ENCODE measurements at regions not wholly inside any gene's neighbourhood (a gene's known extent, or its start where the extent isn't known, plus 50 kb on each side); places are given as distances from the start of the nearest gene placed in this dataset.

DNA sequence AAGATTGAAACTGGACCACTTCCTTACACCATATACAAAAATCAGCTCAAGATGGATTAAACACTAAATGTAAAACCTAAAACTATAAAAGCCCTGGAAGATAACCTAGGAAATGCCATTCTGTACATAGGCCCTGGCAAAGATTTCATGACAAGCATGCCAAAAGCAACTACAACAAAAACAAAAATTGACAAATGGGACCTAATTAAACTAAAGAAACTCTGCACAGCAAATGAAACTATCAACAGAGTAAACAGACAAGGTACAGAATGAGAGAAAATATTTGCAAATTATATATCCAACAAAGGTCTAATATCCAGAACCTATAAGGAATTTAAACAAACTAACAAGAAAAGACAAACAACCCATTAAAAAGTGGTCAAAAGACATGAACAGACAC, 173.1 kb upstream of the CCDC54 start:
- H3K27me3 ChIP-seq (ENCODE audit: insufficient read depth, poor library complexity, severe bottlenecking): no peaks in the 10 kb centered on the region
- TF ChIP-seq SPI1 (IDR thresholded peaks at IDR 0.05; ENCODE audit: borderline replicate concordance, low read depth) (no peak), GABPA (IDR thresholded peaks at IDR 0.05; ENCODE audit: low read depth) (no peak), POLR2AphosphoS5 (IDR thresholded peaks at IDR 0.05; ENCODE audit: low read depth) (no peak)
- TF ChIP-seq, protein P1, sequence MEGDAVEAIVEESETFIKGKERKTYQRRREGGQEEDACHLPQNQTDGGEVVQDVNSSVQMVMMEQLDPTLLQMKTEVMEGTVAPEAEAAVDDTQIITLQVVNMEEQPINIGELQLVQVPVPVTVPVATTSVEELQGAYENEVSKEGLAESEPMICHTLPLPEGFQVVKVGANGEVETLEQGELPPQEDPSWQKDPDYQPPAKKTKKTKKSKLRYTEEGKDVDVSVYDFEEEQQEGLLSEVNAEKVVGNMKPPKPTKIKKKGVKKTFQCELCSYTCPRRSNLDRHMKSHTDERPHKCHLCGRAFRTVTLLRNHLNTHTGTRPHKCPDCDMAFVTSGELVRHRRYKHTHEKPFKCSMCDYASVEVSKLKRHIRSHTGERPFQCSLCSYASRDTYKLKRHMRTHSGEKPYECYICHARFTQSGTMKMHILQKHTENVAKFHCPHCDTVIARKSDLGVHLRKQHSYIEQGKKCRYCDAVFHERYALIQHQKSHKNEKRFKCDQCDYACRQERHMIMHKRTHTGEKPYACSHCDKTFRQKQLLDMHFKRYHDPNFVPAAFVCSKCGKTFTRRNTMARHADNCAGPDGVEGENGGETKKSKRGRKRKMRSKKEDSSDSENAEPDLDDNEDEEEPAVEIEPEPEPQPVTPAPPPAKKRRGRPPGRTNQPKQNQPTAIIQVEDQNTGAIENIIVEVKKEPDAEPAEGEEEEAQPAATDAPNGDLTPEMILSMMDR (IDR thresholded peaks at IDR 0.05; ENCODE audit: insufficient read depth, low read length): no peak
- H3K27ac ChIP-seq (replicated peaks): no peak overlapping the region
- H3K4me3 ChIP-seq (replicated peaks; ENCODE audit: insufficient read depth, low read length): no peak overlapping the region
- DNase-seq (ENCODE audit: low read depth in 1 of 2, low spot score in 1 of 2): no peak

DNA sequence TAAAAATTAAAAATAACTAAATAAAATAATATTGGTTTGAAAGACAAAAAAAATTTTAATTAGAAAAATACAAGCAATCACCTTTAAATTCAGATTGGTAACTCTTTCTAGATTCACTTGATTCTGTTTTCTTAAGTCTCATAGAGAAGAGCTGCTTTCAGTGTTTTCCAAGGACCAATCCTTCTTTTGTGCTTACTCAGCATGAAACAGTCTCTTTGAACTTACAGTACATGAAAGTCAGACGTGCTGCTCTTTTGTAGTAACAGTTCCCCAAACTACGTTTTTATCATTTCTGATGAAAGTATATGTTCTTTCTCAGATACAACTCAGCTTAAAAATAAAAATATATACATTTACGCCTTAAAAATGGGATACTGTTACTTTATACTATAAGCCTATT, 171.9 kb upstream of the CCDC54 start:
- TF ChIP-seq, protein P1 (IDR thresholded peaks at IDR 0.05; ENCODE audit: insufficient read depth, low read length): no peak
- TF ChIP-seq GABPA (IDR thresholded peaks at IDR 0.05; ENCODE audit: low read depth): no peak
- no peak for TF ChIP-seq SPI1 (IDR thresholded peaks at IDR 0.05; ENCODE audit: borderline replicate concordance, low read depth)
- TF ChIP-seq, protein P2, sequence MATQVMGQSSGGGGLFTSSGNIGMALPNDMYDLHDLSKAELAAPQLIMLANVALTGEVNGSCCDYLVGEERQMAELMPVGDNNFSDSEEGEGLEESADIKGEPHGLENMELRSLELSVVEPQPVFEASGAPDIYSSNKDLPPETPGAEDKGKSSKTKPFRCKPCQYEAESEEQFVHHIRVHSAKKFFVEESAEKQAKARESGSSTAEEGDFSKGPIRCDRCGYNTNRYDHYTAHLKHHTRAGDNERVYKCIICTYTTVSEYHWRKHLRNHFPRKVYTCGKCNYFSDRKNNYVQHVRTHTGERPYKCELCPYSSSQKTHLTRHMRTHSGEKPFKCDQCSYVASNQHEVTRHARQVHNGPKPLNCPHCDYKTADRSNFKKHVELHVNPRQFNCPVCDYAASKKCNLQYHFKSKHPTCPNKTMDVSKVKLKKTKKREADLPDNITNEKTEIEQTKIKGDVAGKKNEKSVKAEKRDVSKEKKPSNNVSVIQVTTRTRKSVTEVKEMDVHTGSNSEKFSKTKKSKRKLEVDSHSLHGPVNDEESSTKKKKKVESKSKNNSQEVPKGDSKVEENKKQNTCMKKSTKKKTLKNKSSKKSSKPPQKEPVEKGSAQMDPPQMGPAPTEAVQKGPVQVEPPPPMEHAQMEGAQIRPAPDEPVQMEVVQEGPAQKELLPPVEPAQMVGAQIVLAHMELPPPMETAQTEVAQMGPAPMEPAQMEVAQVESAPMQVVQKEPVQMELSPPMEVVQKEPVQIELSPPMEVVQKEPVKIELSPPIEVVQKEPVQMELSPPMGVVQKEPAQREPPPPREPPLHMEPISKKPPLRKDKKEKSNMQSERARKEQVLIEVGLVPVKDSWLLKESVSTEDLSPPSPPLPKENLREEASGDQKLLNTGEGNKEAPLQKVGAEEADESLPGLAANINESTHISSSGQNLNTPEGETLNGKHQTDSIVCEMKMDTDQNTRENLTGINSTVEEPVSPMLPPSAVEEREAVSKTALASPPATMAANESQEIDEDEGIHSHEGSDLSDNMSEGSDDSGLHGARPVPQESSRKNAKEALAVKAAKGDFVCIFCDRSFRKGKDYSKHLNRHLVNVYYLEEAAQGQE (IDR thresholded peaks at IDR 0.05; ENCODE audit: insufficient replicate concordance, low read depth): no peak
- TF ChIP-seq POLR2AphosphoS5 (IDR thresholded peaks at IDR 0.05; ENCODE audit: low read depth): no peak
- Histone ChIP-seq H3K27me3 (ENCODE audit: insufficient read depth, poor library complexity, severe bottlenecking) (no peaks in the 10 kb centered on the region), H3K27ac (replicated peaks) (no peak overlapping the region), H3K4me3 (replicated peaks; ENCODE audit: insufficient read depth, low read length) (no peak overlapping the region)
- DNase-seq (ENCODE audit: low read depth in 1 of 2, low spot score in 1 of 2): no peak

DNA sequence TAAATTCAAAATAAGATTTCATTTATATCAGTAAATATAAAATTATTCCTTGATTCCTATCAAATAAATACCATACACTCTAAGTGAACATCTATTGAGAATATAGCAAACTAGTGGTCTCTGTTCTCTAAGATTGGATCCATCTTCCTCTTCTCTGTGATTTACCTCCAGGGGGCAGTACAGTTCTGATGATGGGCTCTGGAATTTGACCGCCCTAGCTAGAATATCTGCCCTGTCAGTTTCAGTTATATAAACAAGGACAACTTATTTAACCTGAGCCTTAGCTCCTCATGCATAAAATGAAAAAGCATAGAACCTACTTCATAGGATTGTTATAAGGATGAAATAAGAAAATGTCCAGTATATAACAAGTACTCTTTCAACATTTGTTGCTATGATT, 171.1 kb upstream of the CCDC54 start:
- Histone ChIP-seq H3K4me3 (replicated peaks; ENCODE audit: insufficient read depth, low read length) (no peak overlapping the region), H3K27ac (replicated peaks) (no peak overlapping the region), H3K27me3 (ENCODE audit: insufficient read depth, poor library complexity, severe bottlenecking) (no peaks in the 10 kb centered on the region)
- peak in 1 of 2 experiments; percentile 7 for DNase-seq (ENCODE audit: low read depth in 1 of 2, low spot score in 1 of 2)
- TF ChIP-seq, protein P2 (IDR thresholded peaks at IDR 0.05; ENCODE audit: insufficient replicate concordance, low read depth): no peak
- no peak for TF ChIP-seq GABPA (IDR thresholded peaks at IDR 0.05; ENCODE audit: low read depth)
- TF ChIP-seq, protein P1 (IDR thresholded peaks at IDR 0.05; ENCODE audit: insufficient read depth, low read length): peak; percentile 39
- no peak for TF ChIP-seq POLR2AphosphoS5 (IDR thresholded peaks at IDR 0.05; ENCODE audit: low read depth)
- TF ChIP-seq SPI1 (IDR thresholded peaks at IDR 0.05; ENCODE audit: borderline replicate concordance, low read depth): no peak

DNA sequence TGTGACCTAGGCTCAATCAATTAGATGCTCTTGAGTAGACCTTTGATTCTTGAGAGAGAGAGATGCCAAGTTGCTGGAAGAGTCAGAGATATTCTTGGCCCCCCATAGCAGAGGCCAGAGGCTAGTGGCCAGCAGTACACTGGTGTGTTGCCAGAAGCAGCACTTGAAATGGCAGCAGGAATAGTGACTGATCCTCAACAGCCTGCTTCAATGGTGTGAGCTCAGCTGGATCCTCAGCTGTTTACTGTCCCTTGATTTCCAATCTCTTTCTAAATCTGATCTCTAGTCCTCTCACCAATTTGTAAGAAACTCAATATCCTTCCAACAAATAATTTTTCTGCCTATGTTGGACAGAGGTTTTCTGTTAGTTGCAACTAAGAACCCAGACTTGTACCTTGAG, 170.3 kb upstream of the CCDC54 start:
- Histone ChIP-seq H3K4me3 (replicated peaks; ENCODE audit: insufficient read depth, low read length) (no peak overlapping the region), H3K27ac (replicated peaks) (no peak overlapping the region), H3K27me3 (ENCODE audit: insufficient read depth, poor library complexity, severe bottlenecking) (no peaks in the 10 kb centered on the region)
- DNase-seq (ENCODE audit: low read depth in 1 of 2, low spot score in 1 of 2): no peak
- TF ChIP-seq, protein P2 (IDR thresholded peaks at IDR 0.05; ENCODE audit: insufficient replicate concordance, low read depth): no peak
- TF ChIP-seq, protein P1 (IDR thresholded peaks at IDR 0.05; ENCODE audit: insufficient read depth, low read length): no peak
- TF ChIP-seq GABPA (IDR thresholded peaks at IDR 0.05; ENCODE audit: low read depth) (no peak), POLR2AphosphoS5 (IDR thresholded peaks at IDR 0.05; ENCODE audit: low read depth) (no peak), SPI1 (IDR thresholded peaks at IDR 0.05; ENCODE audit: borderline replicate concordance, low read depth) (no peak)

All from HL-60 (cell line).